Activated effector memory CD4-positive, alpha-beta T cell treated with Interleukin-2 at 50 U/mL for 16 hours (primary cell): ENCODE measurements at regions not wholly inside any gene's neighbourhood (a gene's known extent, or its start where the extent isn't known, plus 50 kb on each side); places are given as distances from the start of the nearest gene placed in this dataset.

Source experiments
- DNase-seq: peaks from one replicate; pipeline ENCODE4 v3.0.0-alpha.2; 2020

GRCh38 chr4:15340902-15341732 is 86.7 kb upstream of the C1QTNF7 start:
- no peak for DNase-seq

- no peak for DNase-seq
These were observed 86.0 kb upstream of the C1QTNF7 start for GRCh38 chr4:15341733-15342300.

GRCh38 chr4:15343000-15343399 is 84.8 kb upstream of the C1QTNF7 start:
- no peak for DNase-seq

- no peak for DNase-seq
These were observed 84.3 kb upstream of the C1QTNF7 start for GRCh38 chr4:15343581-15343980.

GRCh38 chr4:15344041-15344440 is 83.8 kb upstream of the C1QTNF7 start:
- no peak for DNase-seq

- DNase-seq = no peak
These were observed 82.7 kb upstream of the C1QTNF7 start for GRCh38 chr4:15345134-15345533.

- no peak for DNase-seq
These were observed 79.6 kb upstream of the C1QTNF7 start for GRCh38 chr4:15348236-15348635.

- DNase-seq = no peak
These were observed 79.1 kb upstream of the C1QTNF7 start for GRCh38 chr4:15348695-15349094.

- DNase-seq = no peak
These were observed 78.3 kb upstream of the C1QTNF7 start for GRCh38 chr4:15349531-15349935.

GRCh38 chr4:15349965-15350364 is 77.9 kb upstream of the C1QTNF7 start:
- DNase-seq = no peak

- DNase-seq = no peak
These were observed 75.3 kb upstream of the C1QTNF7 start for GRCh38 chr4:15352524-15352923.

GRCh38 chr4:15353207-15353606 is 74.6 kb upstream of the C1QTNF7 start:
- no peak for DNase-seq

GRCh38 chr4:15354371-15355297 is 73.2 kb upstream of the C1QTNF7 start:
- DNase-seq = no peak

GRCh38 chr4:15361529-15361928 is 66.3 kb upstream of the C1QTNF7 start:
- no peak for DNase-seq

- DNase-seq = no peak
These were observed 65.3 kb upstream of the C1QTNF7 start for GRCh38 chr4:15362541-15362940.

- DNase-seq = no peak
These were observed 63.6 kb upstream of the C1QTNF7 start for GRCh38 chr4:15364183-15364582.

- no peak for DNase-seq
These were observed 62.2 kb upstream of the C1QTNF7 start for GRCh38 chr4:15365641-15366040.

- no peak for DNase-seq
These were observed 61.1 kb upstream of the C1QTNF7 start for GRCh38 chr4:15366721-15367120.

- DNase-seq = no peak
These were observed 59.0 kb upstream of the C1QTNF7 start for GRCh38 chr4:15368856-15369255.

- DNase-seq = no peak
These were observed 57.5 kb upstream of the C1QTNF7 start for GRCh38 chr4:15370296-15370695.

GRCh38 chr4:15373363-15373762 is 54.5 kb upstream of the C1QTNF7 start:
- DNase-seq = no peak

- DNase-seq = no peak
These were observed 53.2 kb upstream of the C1QTNF7 start for GRCh38 chr4:15374656-15375055.

- DNase-seq = no peak
These were observed 52.2 kb upstream of the C1QTNF7 start for GRCh38 chr4:15375667-15376066.

GRCh38 chr4:15376145-15376544 is 51.7 kb upstream of the C1QTNF7 start:
- no peak for DNase-seq
